Loucy (cell line): ENCODE measurements at regions not wholly inside any gene's neighbourhood (a gene's known extent, or its start where the extent isn't known, plus 50 kb on each side); places are given as distances from the start of the nearest gene placed in this dataset.

Source experiments
- CTCF ChIP-seq: fragments of 200-600 bp; sonication (generic); conservative IDR thresholded peaks from 2 replicates; pipeline ENCODE4 v1.5.1; 2014; ENCODE audit warnings: mild to moderate bottlenecking, antibody characterized with exemption, low read length
- EZH2phosphoT487 ChIP-seq: fragments of 200-600 bp; IDR thresholded peaks from 2 replicates; pipeline ENCODE4 v1.6.1; 2018; ENCODE audit warnings: antibody characterized with exemption, mild to moderate bottlenecking, moderate library complexity, borderline replicate concordance

GRCh38 chr1:199639453-199639852, 388.1 kb upstream of the NR5A2 start:
- no peak for TF ChIP-seq CTCF
- no peak for TF ChIP-seq EZH2phosphoT487
